Natural killer cell (primary cell): ENCODE measurements at regions not wholly inside any gene's neighbourhood (a gene's known extent, or its start where the extent isn't known, plus 50 kb on each side); places are given as distances from the start of the nearest gene placed in this dataset.

Experiments
- ATAC-seq, 3 donors: fragments of 150-1000 bp in 2 of 3; fragments of 200-7000 bp in 1 of 3; cut with Tn5 transposase; 1 replicate in 1 of 3; 2 replicates in 2 of 3; pipeline ENCODE4 v1.10.0; 2021; ENCODE audit warnings: mild to moderate bottlenecking in 2 of 3, moderate library complexity in 2 of 3
- DNase-seq, 2 donors: peaks; one replicate each; pipeline versions ENCODE4 v3.0.0 to v3.0.0-alpha.2; 2013 to 2021; ENCODE audit warnings: mixed read lengths in 1 of 2
- H3K27ac ChIP-seq: one replicate; pipeline ENCODE4 v1.5.1; 2013; ENCODE audit warnings: mild to moderate bottlenecking, low read length
- H3K27me3 ChIP-seq: one replicate; pipeline ENCODE4 v1.6.1; 2013; ENCODE audit warnings: low read length; ENCODE audit not compliant: control insufficient read depth, insufficient read depth
- H3K36me3 ChIP-seq: one replicate; pipeline ENCODE4 v1.6.1; 2013; ENCODE audit warnings: low read length; ENCODE audit not compliant: control insufficient read depth, insufficient read depth
- H3K4me1 ChIP-seq: one replicate; pipeline ENCODE4 v1.6.1; 2013; ENCODE audit warnings: low read length; ENCODE audit not compliant: control insufficient read depth, insufficient read depth
- H3K4me3 ChIP-seq: one replicate; pipeline ENCODE4 v1.5.1; 2013; ENCODE audit warnings: low read length
- H3K9me3 ChIP-seq: one replicate; pipeline ENCODE4 v1.6.1; 2013; ENCODE audit warnings: low read length; ENCODE audit not compliant: control insufficient read depth, insufficient read depth
- H3K27ac Mint-ChIP-seq, 2 donors: one replicate each; pipeline ENCODE4 v1.8.0; 2022; ENCODE audit warnings: mild to moderate bottlenecking in 2 of 2, mixed read lengths in 2 of 2, moderate library complexity in 1 of 2
- H3K27me3 Mint-ChIP-seq, 2 donors: one replicate each; pipeline ENCODE4 v1.8.0; 2022; ENCODE audit warnings: low read depth in 2 of 2, mixed read lengths in 2 of 2
- H3K36me3 Mint-ChIP-seq: one replicate; pipeline ENCODE4 v1.8.0; 2022; ENCODE audit warnings: mixed read lengths
- H3K4me1 Mint-ChIP-seq, 2 donors: one replicate each; pipeline ENCODE4 v1.8.0; 2022; ENCODE audit warnings: mixed read lengths in 2 of 2
- H3K4me3 Mint-ChIP-seq: one replicate; pipeline ENCODE4 v1.8.0; 2022; ENCODE audit warnings: mild to moderate bottlenecking, moderate library complexity, mixed read lengths
- H3K9me3 Mint-ChIP-seq, 2 donors: one replicate each; pipeline ENCODE4 v1.8.0; 2022; ENCODE audit warnings: mixed read lengths in 2 of 2
- CTCF ChIP-seq: fragments of 200-600 bp; IDR thresholded peaks from one replicate; pipeline ENCODE4 v1.8.0; 2022; ENCODE audit warnings: antibody characterized with exemption
- WGBS: methylation state at CpG from one replicate; pipeline ENCODE4 v1.1.7; 2013; ENCODE audit warnings: missing lambda C conversion rate; ENCODE audit not compliant: insufficient coverage; 5-methylcytosine and 5-hydroxymethylcytosine counted together
- intact Hi-C: fragments of 100-400 bp; cut with micrococcal nuclease; formaldehyde crosslinking; loops from one replicate; pipeline ENCODE4 v1.14.2; 2022

- Histone ChIP-seq H3K4me1 (no peaks in the 10 kb centered on the region), H3K36me3 (no peaks in the 10 kb centered on the region), H3K4me3 (no peak overlapping the region), H3K27me3 (no peaks in the 10 kb centered on the region), H3K27ac (no peak overlapping the region), H3K9me3 (no peaks in the 10 kb centered on the region)
- peaks cover 0 to 1% of the 10 kb centered on the region in 2 donors for H3K27me3 Mint-ChIP-seq
- no peak overlapping the region for H3K27ac Mint-ChIP-seq
- intact Hi-C loops: no loop called here
- H3K36me3 Mint-ChIP-seq: no peaks in the 10 kb centered on the region
- peaks cover 0 to 9% of the 10 kb centered on the region in 2 donors for H3K4me1 Mint-ChIP-seq
- H3K4me3 Mint-ChIP-seq: no peak overlapping the region
- H3K9me3 Mint-ChIP-seq: no peaks in the 10 kb centered on the region
- DNase-seq: peak in 1 of 2 donors; percentile 70
- TF ChIP-seq CTCF: no peak
- ATAC-seq: peak in 2 of 3 donors; percentile 21 to 58
- 80% methylated on average over 1 of the region's 2 CpGs for WGBS
Measured at GRCh38 chr6:11414176-11414963, 123.2 kb upstream of the TMEM170B start.

GRCh38 chr6:11413728-11414127 is 123.8 kb upstream of the TMEM170B start:
- DNase-seq: no peak
- no peaks in the 10 kb centered on the region for H3K36me3 ChIP-seq
- no peak overlapping the region for H3K27ac Mint-ChIP-seq
- H3K4me3 ChIP-seq: no peak overlapping the region
- intact Hi-C loops: no loop called here
- no peaks in the 10 kb centered on the region for H3K4me1 ChIP-seq
- no peaks in the 10 kb centered on the region for H3K9me3 ChIP-seq
- H3K27ac ChIP-seq: no peak overlapping the region
- WGBS: 100% methylated on average over 1 of the region's 2 CpGs
- no peaks in the 10 kb centered on the region for H3K36me3 Mint-ChIP-seq
- H3K9me3 Mint-ChIP-seq: no peaks in the 10 kb centered on the region
- H3K4me1 Mint-ChIP-seq: peaks cover 0 to 9% of the 10 kb centered on the region in 2 donors
- H3K27me3 ChIP-seq: no peaks in the 10 kb centered on the region
- ATAC-seq: no peak
- TF ChIP-seq CTCF: no peak
- peaks cover 0 to 4% of the 10 kb centered on the region in 2 donors for H3K27me3 Mint-ChIP-seq
- no peak overlapping the region for H3K4me3 Mint-ChIP-seq

- Histone ChIP-seq H3K4me3 (no peak overlapping the region), H3K27me3 (no peaks in the 10 kb centered on the region), H3K27ac (no peak overlapping the region), H3K4me1 (no peaks in the 10 kb centered on the region), H3K36me3 (no peaks in the 10 kb centered on the region), H3K9me3 (no peaks in the 10 kb centered on the region)
- Mint-ChIP-seq H3K4me1 (peaks cover 0 to 9% of the 10 kb centered on the region in 2 donors), H3K27me3 (peaks cover 0 to 4% of the 10 kb centered on the region in 2 donors), H3K4me3 (no peak overlapping the region), H3K36me3 (no peaks in the 10 kb centered on the region), H3K27ac (no peak overlapping the region), H3K9me3 (no peaks in the 10 kb centered on the region)
- 87% methylated on average over 6 of the region's 6 CpGs for WGBS
- DNase-seq (peak in 1 of 2 donors; percentile 30), ATAC-seq (no peak)
- no peak for TF ChIP-seq CTCF
- intact Hi-C loops: no loop called here
Measured at GRCh38 chr6:11413117-11413687, 124.3 kb upstream of the TMEM170B start.
